Endothelial cell (in vitro differentiated cells): ENCODE measurements at regions not wholly inside any gene's neighbourhood (a gene's known extent, or its start where the extent isn't known, plus 50 kb on each side); places are given as distances from the start of the nearest gene placed in this dataset.

Experiments used
- DNase-seq: peaks from one replicate; pipeline ENCODE4 v3.0.0; 2021; ENCODE audit warnings: low spot score
- H3K27ac Mint-ChIP-seq: one replicate; pipeline ENCODE4 v1.8.0; 2021; ENCODE audit warnings: mixed read lengths, inconsistent platforms; ENCODE audit not compliant: unreplicated experiment
- H3K27me3 Mint-ChIP-seq: one replicate; pipeline ENCODE4 v1.8.0; 2021; ENCODE audit warnings: mild to moderate bottlenecking, moderate library complexity, mixed read lengths, inconsistent platforms; ENCODE audit not compliant: unreplicated experiment
- H3K36me3 Mint-ChIP-seq: one replicate; pipeline ENCODE4 v1.8.0; 2021; ENCODE audit warnings: mild to moderate bottlenecking, low read depth, mixed read lengths, inconsistent platforms; ENCODE audit not compliant: unreplicated experiment
- H3K4me1 Mint-ChIP-seq: one replicate; pipeline ENCODE4 v1.8.0; 2021; ENCODE audit warnings: mild to moderate bottlenecking, mixed read lengths, inconsistent platforms; ENCODE audit not compliant: unreplicated experiment
- H3K4me3 Mint-ChIP-seq: one replicate; pipeline ENCODE4 v1.8.0; 2021; ENCODE audit warnings: mild to moderate bottlenecking, mixed read lengths, inconsistent platforms; ENCODE audit not compliant: unreplicated experiment
- H3K9me3 Mint-ChIP-seq: one replicate; pipeline ENCODE4 v1.8.0; 2021; ENCODE audit warnings: mixed read lengths, inconsistent platforms; ENCODE audit not compliant: unreplicated experiment
- CTCF ChIP-seq: fragments of 200-600 bp; sonication (generic); IDR thresholded peaks from one replicate; pipeline ENCODE4 v1.5.0; 2021; ENCODE audit warnings: antibody characterized with exemption; ENCODE audit not compliant: unreplicated experiment

DNA sequence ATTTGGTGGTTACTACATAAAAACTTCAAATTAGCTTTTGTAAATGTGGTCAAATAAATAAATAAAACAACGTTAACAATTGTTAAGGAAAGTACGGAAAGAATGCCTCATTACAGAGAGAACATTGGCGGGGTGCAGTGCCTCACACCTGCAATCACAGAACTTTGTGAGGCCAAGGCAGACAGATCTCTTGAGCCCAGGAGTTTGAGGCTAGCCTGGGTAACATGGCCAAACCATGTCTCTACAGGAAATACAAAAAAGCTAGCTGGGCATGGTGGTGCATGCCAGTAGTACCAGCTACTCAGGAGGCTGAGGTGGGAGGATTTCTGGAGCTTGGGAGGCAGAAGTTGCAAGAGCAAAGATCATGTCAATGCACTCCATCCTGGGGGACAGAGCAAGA is 59.4 kb upstream of the VPREB1 start:
- TF ChIP-seq CTCF: no peak
- no peaks in the 10 kb centered on the region for H3K36me3 Mint-ChIP-seq
- H3K4me1 Mint-ChIP-seq: no peaks in the 10 kb centered on the region
- H3K27me3 Mint-ChIP-seq: peaks cover 9% of the 10 kb centered on the region
- H3K4me3 Mint-ChIP-seq: no peak overlapping the region
- DNase-seq: no peak
- H3K27ac Mint-ChIP-seq: no peak overlapping the region
- H3K9me3 Mint-ChIP-seq: no peaks in the 10 kb centered on the region

DNA sequence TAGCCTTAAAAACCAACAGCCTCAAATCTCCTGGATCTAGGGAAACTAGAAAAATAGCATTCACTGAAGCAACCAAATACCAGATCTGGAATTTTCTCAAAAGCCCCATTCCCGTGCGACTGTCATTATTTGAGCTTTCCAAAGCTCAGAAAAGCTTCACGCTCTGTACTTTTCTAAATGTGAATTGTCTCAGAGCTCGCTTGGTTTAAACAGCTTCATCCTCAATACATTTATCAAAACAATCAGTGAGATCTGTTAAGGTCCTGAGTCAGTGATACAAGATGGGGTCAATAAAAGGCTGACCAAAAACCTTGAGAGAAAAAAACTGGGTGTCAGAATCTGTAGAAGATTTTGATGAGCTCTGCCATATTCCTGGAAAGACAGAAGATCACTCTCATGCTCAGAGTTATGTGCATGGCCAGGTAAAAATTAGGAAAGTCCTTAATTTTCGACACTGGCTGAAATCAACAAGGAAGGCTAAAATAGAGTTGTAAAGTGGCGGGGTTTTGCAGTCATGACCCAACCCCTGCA is 60.2 kb upstream of the VPREB1 start:
- no peaks in the 10 kb centered on the region for H3K4me1 Mint-ChIP-seq
- no peak overlapping the region for H3K4me3 Mint-ChIP-seq
- DNase-seq: no peak
- no peak overlapping the region for H3K27ac Mint-ChIP-seq
- H3K27me3 Mint-ChIP-seq: peaks cover 12% of the 10 kb centered on the region
- no peak for TF ChIP-seq CTCF
- no peaks in the 10 kb centered on the region for H3K9me3 Mint-ChIP-seq
- H3K36me3 Mint-ChIP-seq: no peaks in the 10 kb centered on the region

DNA sequence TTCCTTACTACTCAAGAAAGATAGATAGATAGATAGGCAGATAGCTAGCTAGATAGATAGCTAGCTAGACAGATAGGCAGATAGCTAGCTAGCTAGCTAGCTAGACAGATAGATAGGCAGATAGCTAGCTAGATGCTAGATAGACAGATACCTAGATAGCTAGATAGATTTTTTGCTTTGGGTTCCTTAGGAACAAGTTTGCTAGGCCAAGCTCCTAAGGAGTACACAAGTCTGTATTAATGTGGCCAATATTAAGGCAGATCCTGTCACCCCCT is 61.7 kb upstream of the VPREB1 start:
- Mint-ChIP-seq H3K27ac (no peak overlapping the region), H3K27me3 (peaks cover 15% of the 10 kb centered on the region), H3K9me3 (no peaks in the 10 kb centered on the region), H3K36me3 (no peaks in the 10 kb centered on the region), H3K4me1 (no peaks in the 10 kb centered on the region), H3K4me3 (no peak overlapping the region)
- no peak for TF ChIP-seq CTCF
- no peak for DNase-seq

DNA sequence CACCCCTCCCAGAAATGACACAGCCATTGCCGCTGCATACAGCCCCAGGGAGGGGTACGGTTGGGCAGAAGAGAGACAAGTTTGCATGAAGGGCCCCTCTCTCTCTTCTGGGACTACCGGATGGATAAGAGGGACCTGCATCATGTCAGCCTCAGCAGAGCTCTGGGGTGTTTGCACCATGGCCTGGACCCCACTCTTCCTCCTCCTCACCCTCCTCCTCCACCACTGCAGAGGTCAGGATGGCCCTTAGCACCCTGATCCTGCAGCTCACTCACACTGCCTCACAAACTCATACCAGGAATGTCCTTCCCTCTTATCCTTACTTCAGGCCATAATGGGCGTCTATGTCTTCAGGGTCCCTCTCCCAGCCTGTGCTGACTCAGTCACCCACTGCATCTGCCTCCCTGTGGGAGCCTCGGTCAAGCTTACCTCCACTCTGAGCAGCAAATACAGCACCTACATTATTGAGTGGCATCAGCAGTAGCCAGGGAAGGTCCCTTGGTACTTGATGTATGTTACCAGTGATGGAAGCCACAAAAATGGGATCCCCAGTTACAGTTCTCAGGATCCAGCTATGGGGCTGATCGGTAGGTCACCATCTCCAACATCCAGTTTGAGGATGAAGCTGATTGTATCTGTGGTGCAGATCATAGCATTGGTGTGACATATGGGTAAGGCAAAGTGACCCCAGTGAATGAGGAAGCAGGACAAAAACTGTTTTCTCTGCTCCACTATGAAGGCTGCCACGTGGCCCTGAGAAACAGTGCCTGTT is 62.2 kb upstream of the VPREB1 start:
- no peak for DNase-seq
- no peak overlapping the region for H3K27ac Mint-ChIP-seq
- no peak for TF ChIP-seq CTCF
- no peaks in the 10 kb centered on the region for H3K9me3 Mint-ChIP-seq
- H3K36me3 Mint-ChIP-seq: no peaks in the 10 kb centered on the region
- no peaks in the 10 kb centered on the region for H3K4me1 Mint-ChIP-seq
- H3K4me3 Mint-ChIP-seq: no peak overlapping the region
- peaks cover 15% of the 10 kb centered on the region for H3K27me3 Mint-ChIP-seq

DNA sequence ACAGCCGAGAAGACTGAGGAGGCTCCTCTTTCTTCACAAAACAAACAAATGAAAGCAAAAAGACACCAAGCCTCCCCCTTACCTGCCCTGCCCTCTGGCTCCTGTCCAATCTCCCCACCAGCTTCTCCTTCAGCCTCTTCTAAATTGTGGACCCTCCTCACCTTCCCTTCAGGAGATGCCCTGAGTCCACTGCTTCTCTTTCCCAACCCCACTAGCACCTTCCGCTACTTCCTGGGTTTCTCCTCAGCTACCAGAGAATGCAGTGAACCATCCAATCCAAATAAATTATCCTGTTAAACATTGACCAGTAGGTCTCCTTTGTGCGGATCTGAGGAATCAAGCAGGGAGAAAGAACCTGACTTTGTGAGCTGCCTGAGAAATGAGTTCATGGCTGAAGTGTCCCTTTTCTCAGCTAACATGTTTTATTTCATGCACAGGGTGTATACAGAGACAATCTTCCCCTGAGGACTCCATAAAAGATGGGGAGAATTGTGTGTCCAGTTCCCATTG is 63.2 kb upstream of the VPREB1 start:
- H3K9me3 Mint-ChIP-seq: no peaks in the 10 kb centered on the region
- DNase-seq: no peak
- H3K4me3 Mint-ChIP-seq: no peak overlapping the region
- H3K36me3 Mint-ChIP-seq: no peaks in the 10 kb centered on the region
- no peak for TF ChIP-seq CTCF
- H3K27me3 Mint-ChIP-seq: peaks cover 21% of the 10 kb centered on the region
- no peaks in the 10 kb centered on the region for H3K4me1 Mint-ChIP-seq
- no peak overlapping the region for H3K27ac Mint-ChIP-seq
